Progenitor cell of endocrine pancreas (in vitro differentiated cells): ENCODE measurements at regions not wholly inside any gene's neighbourhood (a gene's known extent, or its start where the extent isn't known, plus 50 kb on each side); places are given as distances from the start of the nearest gene placed in this dataset.

Experiments
- DNase-seq: peaks from one replicate; pipeline ENCODE4 v3.0.0; 2021; ENCODE audit warnings: low spot score; ENCODE audit not compliant: unreplicated experiment
- H3K27ac Mint-ChIP-seq: 2 replicates; pipeline ENCODE4 v1.8.0; 2021; ENCODE audit warnings: mild to moderate bottlenecking, moderate library complexity, mixed read lengths
- H3K27me3 Mint-ChIP-seq: 2 replicates; pipeline ENCODE4 v1.8.0; 2021; ENCODE audit warnings: mixed read lengths
- H3K36me3 Mint-ChIP-seq: 2 replicates; pipeline ENCODE4 v1.8.0; 2022; ENCODE audit warnings: mixed read lengths; ENCODE audit not compliant: insufficient read depth
- H3K4me1 Mint-ChIP-seq: 2 replicates; pipeline ENCODE4 v1.8.0; 2021; ENCODE audit warnings: low read depth, mixed read lengths
- H3K4me3 Mint-ChIP-seq: 2 replicates; pipeline ENCODE4 v1.8.0; 2021; ENCODE audit warnings: low read depth, mild to moderate bottlenecking, moderate library complexity, mixed read lengths
- H3K9me3 Mint-ChIP-seq: 2 replicates; pipeline ENCODE4 v1.8.0; 2021; ENCODE audit warnings: low read depth, mixed read lengths
- TF ChIP-seq, protein P1 (sequence below): fragments of 200-600 bp; sonication (generic); IDR thresholded peaks from one replicate; pipeline ENCODE4 v1.5.0; 2021; ENCODE audit warnings: antibody characterized with exemption, mild to moderate bottlenecking; ENCODE audit not compliant: unreplicated experiment

DNA sequence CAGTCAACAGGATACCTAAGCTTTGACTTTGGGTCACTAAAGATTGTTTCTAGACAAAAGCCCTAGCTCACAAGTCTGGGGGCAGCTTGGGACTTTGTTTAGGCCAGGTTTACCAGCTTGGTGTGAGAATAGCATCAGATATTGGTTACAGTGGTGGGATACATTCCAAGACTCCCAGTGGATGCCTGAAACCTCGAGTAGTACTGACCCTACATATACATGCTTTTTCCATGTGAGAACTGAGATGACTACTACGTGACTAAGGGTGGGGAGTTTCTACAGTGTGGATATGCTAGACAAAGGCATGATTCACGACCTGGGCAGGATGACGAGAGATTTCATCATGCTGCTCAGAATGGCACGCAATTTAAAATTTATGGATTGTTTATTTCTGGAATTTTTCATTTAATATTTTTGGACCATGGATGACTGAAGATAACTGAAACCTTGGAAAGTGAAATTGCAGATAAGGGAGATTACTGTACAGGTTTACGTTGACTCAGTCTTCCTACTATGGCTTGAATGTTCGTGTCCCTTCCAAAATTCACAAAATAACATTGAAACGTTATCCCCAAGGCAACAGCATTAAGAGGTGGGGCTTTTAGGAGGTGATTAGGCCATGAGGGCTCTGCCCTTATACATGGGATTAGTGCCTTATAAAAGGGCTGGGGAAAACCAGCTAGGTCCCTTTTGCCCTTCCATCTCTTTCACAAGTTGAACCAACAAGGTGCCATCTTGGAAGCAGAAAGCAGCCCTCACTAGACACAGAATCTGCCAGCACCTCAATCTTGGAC is 50.2 kb upstream of the CTAGE1 start:
- no peak overlapping the region for H3K4me3 Mint-ChIP-seq
- H3K9me3 Mint-ChIP-seq: peaks cover 7% of the 10 kb centered on the region
- H3K4me1 Mint-ChIP-seq: peaks cover 71% of the 10 kb centered on the region
- peaks cover 4% of the 10 kb centered on the region for H3K27me3 Mint-ChIP-seq
- no peaks in the 10 kb centered on the region for H3K36me3 Mint-ChIP-seq
- no peak overlapping the region for H3K27ac Mint-ChIP-seq
- DNase-seq: no peak
- TF ChIP-seq, protein P1, sequence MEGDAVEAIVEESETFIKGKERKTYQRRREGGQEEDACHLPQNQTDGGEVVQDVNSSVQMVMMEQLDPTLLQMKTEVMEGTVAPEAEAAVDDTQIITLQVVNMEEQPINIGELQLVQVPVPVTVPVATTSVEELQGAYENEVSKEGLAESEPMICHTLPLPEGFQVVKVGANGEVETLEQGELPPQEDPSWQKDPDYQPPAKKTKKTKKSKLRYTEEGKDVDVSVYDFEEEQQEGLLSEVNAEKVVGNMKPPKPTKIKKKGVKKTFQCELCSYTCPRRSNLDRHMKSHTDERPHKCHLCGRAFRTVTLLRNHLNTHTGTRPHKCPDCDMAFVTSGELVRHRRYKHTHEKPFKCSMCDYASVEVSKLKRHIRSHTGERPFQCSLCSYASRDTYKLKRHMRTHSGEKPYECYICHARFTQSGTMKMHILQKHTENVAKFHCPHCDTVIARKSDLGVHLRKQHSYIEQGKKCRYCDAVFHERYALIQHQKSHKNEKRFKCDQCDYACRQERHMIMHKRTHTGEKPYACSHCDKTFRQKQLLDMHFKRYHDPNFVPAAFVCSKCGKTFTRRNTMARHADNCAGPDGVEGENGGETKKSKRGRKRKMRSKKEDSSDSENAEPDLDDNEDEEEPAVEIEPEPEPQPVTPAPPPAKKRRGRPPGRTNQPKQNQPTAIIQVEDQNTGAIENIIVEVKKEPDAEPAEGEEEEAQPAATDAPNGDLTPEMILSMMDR: no peak

DNA sequence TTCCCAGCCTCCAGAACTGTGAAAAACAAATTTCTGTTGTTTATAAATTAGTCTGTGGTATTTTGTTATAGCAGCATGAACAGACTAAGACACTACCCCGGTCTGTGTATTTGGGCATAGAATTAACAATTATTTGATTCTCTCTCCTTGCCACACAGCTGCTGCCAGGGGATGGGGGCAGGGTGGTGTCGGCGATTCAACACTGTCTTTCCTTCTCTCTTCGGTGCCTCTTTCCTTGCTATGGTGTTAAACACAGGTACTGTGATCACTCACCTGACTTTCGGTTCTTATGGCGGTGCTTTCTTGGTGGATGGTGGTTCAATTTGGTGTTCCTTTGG is 50.8 kb upstream of the CTAGE1 start:
- peaks cover 69% of the 10 kb centered on the region for H3K4me1 Mint-ChIP-seq
- TF ChIP-seq, protein P1: no peak
- peak overlapping the region; percentile 92 for H3K27ac Mint-ChIP-seq
- DNase-seq: no peak
- no peak overlapping the region for H3K4me3 Mint-ChIP-seq
- H3K36me3 Mint-ChIP-seq: no peaks in the 10 kb centered on the region
- H3K9me3 Mint-ChIP-seq: peaks cover 7% of the 10 kb centered on the region
- H3K27me3 Mint-ChIP-seq: no peaks in the 10 kb centered on the region

DNA sequence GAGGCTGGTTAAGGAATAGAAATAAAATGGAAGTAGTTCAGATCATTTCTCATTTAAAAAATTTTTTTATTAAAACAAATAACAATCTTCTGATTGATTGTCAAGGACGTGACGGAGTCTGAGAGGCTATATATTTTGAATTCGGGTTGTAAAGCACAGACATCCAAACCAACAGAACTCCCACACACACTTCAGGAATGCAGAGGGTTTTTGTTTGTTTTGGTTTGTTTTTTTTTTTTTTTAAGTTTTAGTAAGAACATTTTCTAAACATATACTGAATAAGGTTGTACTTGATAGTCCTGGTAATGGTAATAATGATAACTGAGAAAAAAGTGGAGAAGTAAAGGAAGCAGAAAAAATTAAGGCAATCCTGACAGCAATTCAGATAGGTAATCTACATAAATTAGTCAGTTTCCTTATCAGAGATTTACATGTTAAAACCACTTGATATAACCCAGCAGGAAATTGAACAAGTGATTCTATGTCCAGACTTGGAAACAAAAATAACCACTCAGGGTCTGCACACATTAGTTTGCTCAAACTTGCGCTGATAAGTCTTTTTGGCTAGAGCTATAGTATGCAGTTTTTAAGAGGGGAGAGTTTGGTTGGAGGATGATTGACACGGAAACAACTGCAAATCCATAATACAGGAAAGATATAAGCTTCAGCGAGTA is 51.5 kb upstream of the CTAGE1 start:
- Mint-ChIP-seq H3K4me1 (peaks cover 69% of the 10 kb centered on the region), H3K27ac (peak overlapping the region; percentile 93), H3K36me3 (no peaks in the 10 kb centered on the region), H3K9me3 (peaks cover 7% of the 10 kb centered on the region), H3K4me3 (no peak overlapping the region), H3K27me3 (no peaks in the 10 kb centered on the region)
- no peak for DNase-seq
- TF ChIP-seq, protein P1: no peak

DNA sequence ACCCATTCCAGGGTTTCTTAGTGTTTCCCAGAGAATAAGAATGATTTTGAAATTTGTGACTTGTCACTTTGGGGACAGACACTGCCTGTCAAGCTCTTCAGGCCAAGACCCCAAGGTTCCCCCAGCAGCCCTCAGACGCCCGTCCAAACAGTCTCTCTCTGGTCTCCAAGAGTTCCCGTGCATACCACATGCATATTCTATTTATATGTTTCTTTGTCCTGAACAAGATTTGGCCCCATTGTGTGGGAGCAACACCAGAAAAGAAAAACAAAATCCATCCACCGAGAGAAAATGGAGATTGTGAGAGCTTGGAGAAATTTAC is 52.2 kb upstream of the CTAGE1 start:
- Mint-ChIP-seq H3K27ac (peak overlapping the region; percentile 93), H3K36me3 (no peaks in the 10 kb centered on the region), H3K4me3 (peak overlapping the region; percentile 21), H3K4me1 (peaks cover 65% of the 10 kb centered on the region), H3K9me3 (peaks cover 3% of the 10 kb centered on the region), H3K27me3 (no peaks in the 10 kb centered on the region)
- TF ChIP-seq, protein P1: no peak
- DNase-seq: no peak

DNA sequence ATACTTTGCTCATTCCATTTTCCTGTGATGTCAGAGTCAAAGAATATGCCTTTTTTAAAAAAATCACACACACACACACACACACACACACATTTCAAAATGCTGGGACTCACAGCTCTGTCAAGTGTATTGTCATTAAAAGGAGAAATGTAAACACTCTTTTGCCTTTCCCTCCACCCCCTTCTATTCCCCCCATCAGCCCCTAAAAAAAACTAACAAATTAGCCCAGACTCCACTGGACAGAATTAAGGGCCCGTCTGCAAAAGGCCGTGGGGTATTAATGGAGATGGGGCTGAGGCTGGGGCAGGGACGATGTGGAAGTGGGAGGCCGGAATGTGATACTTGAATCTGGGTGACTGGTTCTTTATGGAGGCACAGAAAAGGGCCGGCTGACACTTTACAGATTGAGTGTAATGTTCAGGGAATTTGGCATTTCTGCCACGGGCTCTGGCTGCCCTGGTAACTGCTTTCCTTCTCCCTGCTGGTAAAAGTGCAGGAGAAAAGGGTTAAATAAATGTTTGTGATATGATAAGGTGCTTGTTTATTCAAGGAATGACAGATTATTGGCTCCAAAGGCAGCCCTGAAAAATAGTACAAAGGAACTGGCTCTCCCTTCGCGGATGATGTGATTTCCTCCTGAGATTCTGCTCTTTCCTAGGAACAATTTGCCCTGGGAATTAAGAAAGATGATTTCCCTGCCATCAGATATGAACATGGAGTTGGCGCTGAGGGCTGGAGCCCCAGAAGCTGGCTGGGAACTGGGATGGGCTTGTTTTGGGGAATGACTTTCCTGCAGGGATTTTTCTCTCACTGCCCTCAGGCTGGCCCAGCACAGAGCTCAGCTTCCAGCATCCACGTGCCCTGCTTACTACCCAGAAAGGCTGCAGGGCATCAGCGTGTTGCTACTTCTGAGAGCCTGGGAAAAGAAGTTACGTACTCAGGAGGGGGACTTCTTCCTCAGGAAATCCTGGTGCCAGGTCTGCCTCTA is 52.8 kb upstream of the CTAGE1 start:
- DNase-seq: no peak
- H3K4me1 Mint-ChIP-seq: peaks cover 64% of the 10 kb centered on the region
- peaks cover 3% of the 10 kb centered on the region for H3K9me3 Mint-ChIP-seq
- no peaks in the 10 kb centered on the region for H3K36me3 Mint-ChIP-seq
- H3K27ac Mint-ChIP-seq: peak overlapping the region; percentile 93
- H3K27me3 Mint-ChIP-seq: no peaks in the 10 kb centered on the region
- H3K4me3 Mint-ChIP-seq: peak overlapping the region; percentile 46
- TF ChIP-seq, protein P1: no peak
